ENCODE measurements at regions not wholly inside any gene's neighbourhood (a gene's known extent, or its start where the extent isn't known, plus 50 kb on each side); places are given as distances from the start of the nearest gene placed in this dataset.

DNA sequence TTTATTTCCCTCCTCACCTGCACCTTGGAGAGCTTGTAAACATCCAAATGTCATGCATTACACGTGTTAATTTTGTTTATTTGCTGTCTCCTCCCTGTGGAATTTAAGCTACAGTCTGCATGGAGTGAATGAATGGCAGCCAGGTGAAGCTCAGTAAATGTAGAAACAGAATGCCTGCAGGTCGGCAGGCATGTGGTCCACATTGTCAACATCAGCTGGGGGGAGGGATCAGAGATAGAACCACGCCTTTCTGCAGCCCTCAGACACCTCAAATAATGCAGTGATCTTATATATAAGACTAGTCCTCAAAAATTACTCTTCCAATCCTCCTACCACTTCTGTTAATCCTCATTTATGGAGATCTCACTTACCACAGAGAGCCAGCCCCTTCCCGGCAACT, 131.2 kb upstream of the KIT start (continued):
- no peak for TF ChIP-seq NFXL1 (CRISPR knock-in tag; IDR thresholded peaks at IDR 0.05)
- no peak for TF ChIP-seq NCOA1 (IDR thresholded peaks at IDR 0.05; ENCODE audit: low read depth)
- TF ChIP-seq DNMT1 (IDR thresholded peaks at IDR 0.05) = no peak
- no peak for TF ChIP-seq USF1 (CRISPR knock-in tag; IDR thresholded peaks at IDR 0.05)
- TF ChIP-seq, protein P1, sequence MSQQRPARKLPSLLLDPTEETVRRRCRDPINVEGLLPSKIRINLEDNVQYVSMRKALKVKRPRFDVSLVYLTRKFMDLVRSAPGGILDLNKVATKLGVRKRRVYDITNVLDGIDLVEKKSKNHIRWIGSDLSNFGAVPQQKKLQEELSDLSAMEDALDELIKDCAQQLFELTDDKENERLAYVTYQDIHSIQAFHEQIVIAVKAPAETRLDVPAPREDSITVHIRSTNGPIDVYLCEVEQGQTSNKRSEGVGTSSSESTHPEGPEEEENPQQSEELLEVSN (IDR thresholded peaks at IDR 0.05; ENCODE audit: borderline replicate concordance in 1 of 2, extremely low read depth in 1 of 2, insufficient read depth in 1 of 2, insufficient read length in 1 of 2, low read depth in 1 of 2, low read length in 1 of 2, poor library complexity in 1 of 2, severe bottlenecking in 1 of 2) = no peak
- TF ChIP-seq NCOA4 (IDR thresholded peaks at IDR 0.05; ENCODE audit: partially characterized antibody) = no peak

DNA sequence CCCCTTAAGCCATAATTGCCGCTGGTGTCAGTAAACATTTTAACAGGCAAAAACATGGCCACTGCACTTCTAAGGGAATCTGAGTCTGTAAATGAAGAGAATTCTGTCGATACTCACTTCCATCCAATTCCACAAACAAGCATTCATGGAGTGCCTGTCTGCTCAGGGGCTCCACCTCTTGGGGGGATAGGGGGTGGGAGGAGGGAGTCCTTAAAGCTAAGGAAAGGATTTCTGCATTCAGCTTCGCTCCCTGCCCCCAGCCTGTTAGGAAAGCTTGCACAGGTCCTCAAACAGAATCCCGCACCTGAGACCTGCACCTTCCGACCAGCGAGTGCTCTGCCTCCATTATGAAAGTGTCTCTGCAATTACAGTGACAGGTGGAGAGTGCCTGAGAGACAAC, 130.2 kb upstream of the KIT start:
- Histone ChIP-seq H3K9me3 (replicated peaks; ENCODE audit: control insufficient read depth, insufficient read depth, low read depth, low read length) (no peaks in the 10 kb centered on the region), H3K9me1 (ENCODE audit: control insufficient read depth, insufficient read depth, low read length) (no peaks in the 10 kb centered on the region), H3K4me2 (ENCODE audit: insufficient read depth, low read length) (no peak overlapping the region), H3K4me1 (replicated peaks in 1 of 2; ENCODE audit: control insufficient read depth in 2 of 2, insufficient read depth in 2 of 2, low read length in 2 of 2) (peaks cover 0 to 5% of the 10 kb centered on the region in 2 experiments; a peak in 1 of 5 replicates), H3K79me2 (ENCODE audit: control insufficient read depth, insufficient read depth, low read length) (no peaks in the 10 kb centered on the region), H3K27me3 (ENCODE audit: control insufficient read depth in 2 of 2, insufficient read depth in 2 of 2, low read length in 2 of 2) (no peaks in the 10 kb centered on the region), H3K36me3 (ENCODE audit: control insufficient read depth, insufficient read depth, low read length) (no peaks in the 10 kb centered on the region), H2AFZ (ENCODE audit: low read depth, low read length) (peak overlapping the region; percentile 18; the same call in 1 of the 2 replicates), H3K9ac (ENCODE audit: insufficient read depth in 1 of 2, low read depth in 2 of 2, low read length in 2 of 2) (no peak overlapping the region), H3K27ac (ENCODE audit: extremely low read depth, low read depth, low read length) (no peak overlapping the region), H4K20me1 (replicated peaks; ENCODE audit: control insufficient read depth, insufficient read depth, low read length) (no peaks in the 10 kb centered on the region), H3K4me3 (no peak overlapping the region)
- FAIRE-seq (no peak), ATAC-seq (no peak), DNase-seq (ENCODE audit: extremely low read depth in 1 of 4, low spot score in 3 of 4) (no peak)
- BruUV-seq (replicated peaks) = no TSS peak
- 73% methylated on average over 6 of the region's 6 CpGs for WGBS (ENCODE audit: insufficient coverage, low coverage, missing lambda C conversion rate)
- ChIA-PET POLR2A (interaction anchor here (0.6 kb wide), 1 partner anchor 131 kb away, joined by 3 read pairs; no protein-coding TSS in a partner anchor), CTCF (ENCODE audit: low intra/inter-chr PET ratio) (no interaction called here)
- intact Hi-C loops (cut with micrococcal nuclease) (no loop called here), in situ Hi-C loops (cut with MboI) (no loop called here)
- no peak for TF ChIP-seq MYNN (IDR thresholded peaks at IDR 0.05)
- TF ChIP-seq MYNN (CRISPR knock-in tag; IDR thresholded peaks at IDR 0.05) = no peak
- TF ChIP-seq ZNF696 (CRISPR knock-in tag; conservative IDR thresholded peaks at IDR 0.05) = no peak
- TF ChIP-seq CREB5 (CRISPR knock-in tag; IDR thresholded peaks at IDR 0.05) = no peak
- TF ChIP-seq ZNF445 (CRISPR knock-in tag; IDR thresholded peaks at IDR 0.05; ENCODE audit: low read depth) = no peak
- TF ChIP-seq SMAD1 (IDR thresholded peaks at IDR 0.05; ENCODE audit: low read depth, low read length, partially characterized antibody) = no peak
- TF ChIP-seq HOMEZ (CRISPR knock-in tag; IDR thresholded peaks at IDR 0.05) = no peak
- TF ChIP-seq MXI1 (IDR thresholded peaks at IDR 0.05; ENCODE audit: low read depth, low read length) = no peak
- no peak for TF ChIP-seq GTF2E2 (tag; IDR thresholded peaks at IDR 0.05)
- TF ChIP-seq ERF (CRISPR knock-in tag; IDR thresholded peaks at IDR 0.05) = no peak
